H1 (cell line): ENCODE measurements at regions not wholly inside any gene's neighbourhood (a gene's known extent, or its start where the extent isn't known, plus 50 kb on each side); places are given as distances from the start of the nearest gene placed in this dataset.

ENCODE experiments used
- CTCF ChIA-PET: fragments of 300-600 bp; sonication (Branson Sonifier 250); formaldehyde crosslinking; loops from one replicate; lab custom pipeline; 2021; ENCODE audit not compliant: partially characterized antibody; lab: Charles Lee
- POLR2A ChIA-PET: fragments of 300-600 bp; sonication (Branson Sonifier 250); formaldehyde crosslinking; loops from one replicate; lab custom pipeline; 2021; ENCODE audit warnings: inconsistent platforms; ENCODE audit not compliant: partially characterized antibody; lab: Charles Lee
- DNase-seq, 2 experiments: peaks; one replicate each; pipeline versions ENCODE4 v3.0.0 to v3.0.0-alpha.2; 2010 to 2022; ENCODE audit warnings: low spot score in 2 of 2, low read depth in 1 of 2, mixed read lengths in 1 of 2
- FAIRE-seq: peaks from 2 replicates; lab custom pipeline; 2011; peaks lifted over from hg19 to GRCh38; lab: Jason Lieb, UNC
- H2AFZ ChIP-seq: 2 replicates; pipeline ENCODE4 v1.8.1; 2012; ENCODE audit warnings: low read length, inconsistent platforms
- H2AK5ac ChIP-seq: 2 replicates; pipeline ENCODE4 v1.6.1; 2013; ENCODE audit warnings: low read depth, low read length
- H2BK120ac ChIP-seq: replicated peaks from 2 replicates; pipeline ENCODE3; 2013; ENCODE audit warnings: low read depth, low read length, inconsistent platforms
- H2BK12ac ChIP-seq: 2 replicates; pipeline ENCODE4 v1.6.1; 2013; ENCODE audit warnings: low read depth, low read length
- H2BK15ac ChIP-seq: 2 replicates; pipeline ENCODE4 v1.6.1; 2013; ENCODE audit warnings: low read length
- H2BK20ac ChIP-seq: 2 replicates; pipeline ENCODE4 v1.6.1; 2013; ENCODE audit warnings: low read length
- H2BK5ac ChIP-seq: 2 replicates; pipeline ENCODE4 v1.6.1; 2013; ENCODE audit warnings: low read depth, low read length
- H3K14ac ChIP-seq: 2 replicates; pipeline ENCODE4 v1.6.1; 2013; ENCODE audit warnings: inconsistent platforms; ENCODE audit not compliant: insufficient read length
- H3K18ac ChIP-seq: 2 replicates; pipeline ENCODE4 v1.6.1; 2013; ENCODE audit warnings: low read length; ENCODE audit errors: extremely low read depth
- H3K23ac ChIP-seq: 2 replicates; pipeline ENCODE4 v1.6.1; 2013; ENCODE audit warnings: inconsistent platforms; ENCODE audit not compliant: insufficient read length
- H3K23me2 ChIP-seq: 2 replicates; pipeline ENCODE4 v1.6.1; 2013; ENCODE audit warnings: low read depth, low read length
- H3K27ac ChIP-seq: 2 replicates; pipeline ENCODE4 v1.6.1; 2011; ENCODE audit warnings: low read depth, low read length, inconsistent platforms
- H3K27me3 ChIP-seq, 4 experiments: replicated peaks in 1 of 4; 1 replicate in 1 of 4; 2 replicates in 3 of 4; pipeline versions ENCODE4 v1.6.1 to v1.8.1; 2011 to 2013; ENCODE audit warnings: low read length in 3 of 4, mild to moderate bottlenecking in 3 of 4, inconsistent platforms in 2 of 4, mixed read lengths in 2 of 4, moderate library complexity in 1 of 4; ENCODE audit not compliant: control insufficient read depth in 3 of 4, insufficient read depth in 3 of 4; ENCODE audit errors: extremely low read depth in 1 of 4
- H3K36me3 ChIP-seq, 4 experiments: 2 replicates each; pipeline versions ENCODE4 v1.6.1 to v1.8.1; 2011 to 2013; ENCODE audit warnings: mild to moderate bottlenecking in 4 of 4, low read length in 3 of 4, moderate library complexity in 2 of 4, control low read depth in 1 of 4, inconsistent platforms in 1 of 4; ENCODE audit not compliant: insufficient read depth in 4 of 4, control insufficient read depth in 2 of 4
- H3K4ac ChIP-seq: replicated peaks from 2 replicates; pipeline ENCODE3; 2013; ENCODE audit warnings: low read length, low read depth, mixed read lengths, inconsistent platforms; ENCODE audit not compliant: insufficient read length
- H3K4me1 ChIP-seq, 4 experiments: replicated peaks in 1 of 4; 1 replicate in 1 of 4; 2 replicates in 3 of 4; pipeline versions ENCODE4 v1.6.1 to v1.8.1; 2011 to 2013; ENCODE audit warnings: low read length in 3 of 4, inconsistent platforms in 2 of 4, mixed read lengths in 1 of 4; ENCODE audit not compliant: insufficient read depth in 4 of 4, control insufficient read depth in 3 of 4
- H3K4me2 ChIP-seq, 2 experiments: 2 replicates each; pipeline versions ENCODE4 v1.6.1 to v1.8.1; 2011 to 2013; ENCODE audit warnings: low read depth in 2 of 2, low read length in 2 of 2, control low read depth in 1 of 2, inconsistent platforms in 1 of 2, mild to moderate bottlenecking in 1 of 2; ENCODE audit not compliant: insufficient read depth in 1 of 2
- H3K4me3 ChIP-seq, 4 experiments: fragments of 200-600, 300-600 bp in 1 of 4; sonication (generic), shearing (Covaris generic), sonication (Bioruptor Twin) in 1 of 4; 2 replicates each; pipeline versions ENCODE4 v1.5.1 to v1.8.1; 2011 to 2016; ENCODE audit warnings: low read length in 4 of 4, low read depth in 3 of 4, control low read depth in 2 of 4, inconsistent platforms in 2 of 4, mild to moderate bottlenecking in 2 of 4, mixed read lengths in 1 of 4, moderate library complexity in 1 of 4; ENCODE audit not compliant: insufficient read depth in 2 of 4; ENCODE audit errors: extremely low read depth in 1 of 4
- H3K56ac ChIP-seq: replicated peaks from 2 replicates; pipeline ENCODE3; 2013; ENCODE audit warnings: low read depth, mild to moderate bottlenecking, mixed read lengths, low read length, inconsistent platforms; ENCODE audit not compliant: insufficient read length
- H3K79me1 ChIP-seq: 2 replicates; pipeline ENCODE4 v1.6.1; 2013; ENCODE audit warnings: low read depth, low read length, control low read depth
- H3K79me2 ChIP-seq, 2 experiments: 2 replicates each; pipeline versions ENCODE4 v1.6.1 to v1.8.1; 2012 to 2013; ENCODE audit warnings: low read length in 2 of 2, mild to moderate bottlenecking in 2 of 2, inconsistent platforms in 1 of 2; ENCODE audit not compliant: insufficient read depth in 2 of 2, control insufficient read depth in 1 of 2
- H3K9ac ChIP-seq, 4 experiments: replicated peaks in 1 of 4; 1 replicate in 1 of 4; 2 replicates in 3 of 4; pipeline versions ENCODE4 v1.6.1 to v1.8.1; 2011 to 2013; ENCODE audit warnings: low read depth in 3 of 4, low read length in 3 of 4, control low read depth in 2 of 4, mild to moderate bottlenecking in 2 of 4, moderate library complexity in 2 of 4, inconsistent platforms in 1 of 4; ENCODE audit errors: extremely low read depth in 1 of 4
- H3K9me3 ChIP-seq, 2 experiments: 2 replicates each; pipeline versions ENCODE4 v1.6.1 to v1.8.1; 2012 to 2013; ENCODE audit warnings: mild to moderate bottlenecking in 2 of 2, moderate library complexity in 2 of 2, control low read depth in 1 of 2, inconsistent platforms in 1 of 2, low read depth in 1 of 2, low read length in 1 of 2, mixed read lengths in 1 of 2; ENCODE audit not compliant: insufficient read depth in 2 of 2
- H4K20me1 ChIP-seq, 2 experiments: replicated peaks in 1 of 2; 2 replicates each; pipeline versions ENCODE3 to v1.8.1; 2011 to 2013; ENCODE audit warnings: inconsistent platforms in 2 of 2, low read length in 2 of 2, mild to moderate bottlenecking in 1 of 2; ENCODE audit not compliant: insufficient read depth in 2 of 2, control insufficient read depth in 1 of 2
- H4K5ac ChIP-seq: 2 replicates; pipeline ENCODE4 v1.6.1; 2013; ENCODE audit warnings: low read length, low read depth, mixed read lengths, inconsistent platforms; ENCODE audit not compliant: insufficient read length
- H4K8ac ChIP-seq: 2 replicates; pipeline ENCODE4 v1.8.0; 2013; ENCODE audit warnings: mild to moderate bottlenecking, moderate library complexity, low read length, inconsistent platforms; ENCODE audit not compliant: insufficient read depth; ENCODE audit errors: extremely low read depth
- H4K91ac ChIP-seq: replicated peaks from 2 replicates; pipeline ENCODE3; 2013; ENCODE audit warnings: low read length, mixed read lengths, inconsistent platforms; ENCODE audit not compliant: insufficient read length
- BCL11A ChIP-seq, 2 experiments: IDR thresholded peaks; one replicate each; pipeline ENCODE4 v1.6.1; 2011; ENCODE audit warnings: low read depth in 2 of 2, low read length in 2 of 2, mild to moderate bottlenecking in 2 of 2
- BRCA1 ChIP-seq: IDR thresholded peaks from 2 replicates; pipeline ENCODE4 v1.6.1; 2012; ENCODE audit warnings: low read depth, low read length, improper control_type of control experiment
- CREB1 ChIP-seq: IDR thresholded peaks from 2 replicates; pipeline ENCODE4 v1.6.1; 2012; ENCODE audit warnings: inconsistent platforms
- CTCF ChIP-seq, 3 experiments: IDR thresholded peaks; 1 replicate in 2 of 3; 2 replicates in 1 of 3; pipeline versions ENCODE4 v1.5.1 to v1.6.1; 2011; ENCODE audit warnings: low read length in 3 of 3, mild to moderate bottlenecking in 3 of 3, inconsistent platforms in 2 of 3, low read depth in 1 of 3, moderate library complexity in 1 of 3; ENCODE audit not compliant: insufficient read depth in 1 of 3; ENCODE audit errors: control extremely low read depth in 1 of 3
- GTF2F1 ChIP-seq: IDR thresholded peaks from 2 replicates; pipeline ENCODE4 v1.6.1; 2012; ENCODE audit warnings: low read depth, low read length, improper control_type of control experiment, borderline replicate concordance
- KDM5A ChIP-seq: fragments of 200-600 bp; IDR thresholded peaks from 2 replicates; pipeline ENCODE4 v1.7.1; 2012; ENCODE audit warnings: mild to moderate bottlenecking, low read length, inconsistent platforms, mixed read lengths
- NANOG ChIP-seq: IDR thresholded peaks from 2 replicates; pipeline ENCODE4 v1.6.1; 2011; ENCODE audit warnings: low read length, low read depth, mild to moderate bottlenecking, inconsistent platforms; ENCODE audit not compliant: insufficient read depth, poor library complexity, severe bottlenecking
- POU5F1 ChIP-seq: IDR thresholded peaks from 2 replicates; pipeline ENCODE4 v1.6.1; 2011; ENCODE audit warnings: low read depth, mild to moderate bottlenecking, low read length, moderate library complexity
- RFX5 ChIP-seq: IDR thresholded peaks from 2 replicates; pipeline ENCODE4 v1.6.1; 2011; ENCODE audit warnings: low read depth, low read length, improper control_type of control experiment, borderline replicate concordance
- SIN3A ChIP-seq, 2 experiments: IDR thresholded peaks in 1 of 2; conservative IDR thresholded peaks in 1 of 2; 2 replicates each; pipeline ENCODE4 v1.6.1; 2011 to 2012; ENCODE audit warnings: low read length in 2 of 2, improper control_type of control experiment in 1 of 2, low read depth in 1 of 2, mild to moderate bottlenecking in 1 of 2
- SP1 ChIP-seq: IDR thresholded peaks from 2 replicates; pipeline ENCODE4 v1.6.1; 2011; ENCODE audit warnings: low read depth, low read length
- SUZ12 ChIP-seq: fragments of 200-600 bp; sonication (generic); IDR thresholded peaks from 2 replicates; pipeline ENCODE4 v1.6.1; 2012; ENCODE audit warnings: mild to moderate bottlenecking, inconsistent platforms, low read length, moderate library complexity, mixed read lengths
- WGBS, 2 experiments: shearing (Covaris generic) in 1 of 2; methylation state at CpG; one replicate each; pipeline versions ENCODE4 v1.1.6 to v1.1.7; 2013 to 2015; ENCODE audit warnings: low lambda C conversion rate in 2 of 2, mixed read lengths in 2 of 2, inconsistent platforms in 1 of 2, low coverage in 1 of 2, missing lambda C conversion rate in 1 of 2; ENCODE audit not compliant: insufficient replicate concordance in 2 of 2, insufficient coverage in 1 of 2, insufficient read length in 1 of 2; ENCODE audit errors: extremely low coverage in 1 of 2, missing lambda C conversion rate in 1 of 2; 5-methylcytosine and 5-hydroxymethylcytosine counted together

- ChIA-PET POLR2A (interaction anchor here (0.8 to 1.2 kb wide), 2 partner anchors 9 to 19 kb away, joined by 3 to 5 read pairs; no protein-coding TSS in a partner anchor), CTCF (interaction anchor here (0.9 to 1.1 kb wide), 2 partner anchors 86 to 237 kb away, joined by 3 to 4 read pairs; no protein-coding TSS in a partner anchor)
Measured at GRCh38 chr5:167810573-167810972, 480.9 kb upstream of the WWC1 start.

More at GRCh38 chr5:167810573-167810972, 480.9 kb upstream of the WWC1 start:
- Histone ChIP-seq H2BK20ac (no peak overlapping the region), H3K56ac (no peak overlapping the region), H2AFZ (no peak overlapping the region), H4K91ac (no peak overlapping the region), H3K14ac (no peak overlapping the region), H3K4ac (no peak overlapping the region), H2BK12ac (no peak overlapping the region), H4K20me1 (no peaks in the 10 kb centered on the region), H3K79me1 (no peaks in the 10 kb centered on the region), H2BK5ac (no peak overlapping the region), H3K27ac (no peak overlapping the region), H2BK120ac (no peak overlapping the region), H4K5ac (no peak overlapping the region), H3K23me2 (no peaks in the 10 kb centered on the region), H3K4me1 (0 out of 7 replicates have a peak, but pooled peaks cover 0 to 3% (median 0%) of the 10 kb centered on the region in 4 experiments), H3K23ac (no peak overlapping the region), H4K8ac (no peak overlapping the region), H3K4me2 (no peak overlapping the region), H3K9ac (no peak overlapping the region), H3K4me3 (no peak overlapping the region), H2BK15ac (no peak overlapping the region), H3K18ac (no peak overlapping the region), H3K79me2 (no peaks in the 10 kb centered on the region), H2AK5ac (no peak overlapping the region), H3K27me3 (no peaks in the 10 kb centered on the region), H3K36me3 (no peaks in the 10 kb centered on the region; a peak in 1 of 8 replicates), H3K9me3 (no peaks in the 10 kb centered on the region)
- FAIRE-seq, result no peak
- DNase-seq, result no peak
- TF ChIP-seq CTCF (IDR thresholded peaks at IDR 0.05; ENCODE audit: control extremely low read depth in 1 of 3, insufficient read depth in 1 of 3, low read depth in 1 of 3, low read length in 3 of 3) (no peak), SP1 (no peak), BCL11A (IDR thresholded peaks at IDR 0.05; ENCODE audit: low read depth in 2 of 2, low read length in 2 of 2) (no peak), POU5F1 (no peak), GTF2F1 (no peak), SUZ12 (no peak), KDM5A (no peak), BRCA1 (no peak), NANOG (no peak), SIN3A (conservative IDR thresholded peaks at IDR 0.05 in 1 of 2, IDR thresholded peaks at IDR 0.05 in 1 of 2; ENCODE audit: low read depth in 1 of 2, low read length in 2 of 2) (no peak), CREB1 (no peak), RFX5 (no peak)
- 87% methylated on average over 2 of the region's 2 CpGs; no CpG with 5 or more reads in 1 of the 2 experiments for WGBS, 2 experiments
